BLaER1 treated with 17β-estradiol and CSF1 and Interleukin-3, amounts not matched to agents 10 nM and 100 nM (cell line): ENCODE measurements at regions not wholly inside any gene's neighbourhood (a gene's known extent, or its start where the extent isn't known, plus 50 kb on each side); places are given as distances from the start of the nearest gene placed in this dataset.

Source experiments
- H3K27ac ChIP-seq, 11 experiments: shearing (Covaris generic); formaldehyde crosslinking; 2 replicates each; pipeline ENCODE4 v1.8.1; 2022
- H3K27me3 ChIP-seq, 11 experiments: shearing (Covaris generic); formaldehyde crosslinking; 2 replicates each; pipeline ENCODE4 v1.8.1; 2022
- H3K36me3 ChIP-seq, 11 experiments: shearing (Covaris generic); formaldehyde crosslinking; 2 replicates each; pipeline ENCODE4 v1.8.1; 2022
- H3K4me1 ChIP-seq, 10 experiments: shearing (Covaris generic); formaldehyde crosslinking; 2 replicates each; pipeline ENCODE4 v1.8.1; 2022
- H3K4me2 ChIP-seq, 11 experiments: shearing (Covaris generic); formaldehyde crosslinking; 2 replicates each; pipeline ENCODE4 v1.8.1; 2022
- H3K4me3 ChIP-seq, 10 experiments: shearing (Covaris generic); formaldehyde crosslinking; 2 replicates each; pipeline ENCODE4 v1.8.1; 2022
- H3K9ac ChIP-seq, 11 experiments: shearing (Covaris generic); formaldehyde crosslinking; 2 replicates each; pipeline ENCODE4 v1.8.1; 2022
- H3K9me3 ChIP-seq, 11 experiments: shearing (Covaris generic); formaldehyde crosslinking; replicated peaks in 1 of 11; 2 replicates each; pipeline ENCODE4 v1.8.1; 2022
- H4K20me1 ChIP-seq, 11 experiments: shearing (Covaris generic); formaldehyde crosslinking; 2 replicates each; pipeline ENCODE4 v1.8.1; 2022
- Cebpa-rat ChIP-seq, 11 experiments: shearing (Covaris generic); IDR thresholded peaks; 2 replicates each; pipeline ENCODE4 v1.8.1; 2022

- Histone ChIP-seq H3K4me3 (peak overlapping the region in 3 of 10 experiments; percentile 5 to 12 (median 10); a peak in 4 of 20 replicates), H3K4me2 (peak overlapping the region; percentile 59 to 85 (median 68))
- no peak; a peak in 1 of 22 replicates for TF ChIP-seq Cebpa-rat (IDR thresholded peaks at IDR 0.05)
Measured at GRCh38 chr10:29849126-29849833, 210.1 kb downstream of the JCAD start.

GRCh38 chr10:29846881-29847280, 212.1 kb upstream of the SVIL start:
- Histone ChIP-seq H3K9ac (no peak overlapping the region), H3K9me3 (peaks cover 13 to 26% (median 19%) of the 10 kb centered on the region in 11 experiments; a peak in 21 of 22 replicates), H3K4me1 (peaks cover 16 to 31% (median 25%) of the 10 kb centered on the region in 10 experiments), H3K27me3 (no peaks in the 10 kb centered on the region), H3K27ac (no peak overlapping the region), H3K36me3 (no peaks in the 10 kb centered on the region), H3K4me3 (no peak overlapping the region), H4K20me1 (no peaks in the 10 kb centered on the region), H3K4me2 (no peak overlapping the region)
- no peak for TF ChIP-seq Cebpa-rat (IDR thresholded peaks at IDR 0.05)

More at GRCh38 chr10:29849126-29849833, 210.1 kb downstream of the JCAD start:
- no peaks in the 10 kb centered on the region for H3K27me3 ChIP-seq
- H3K4me1 ChIP-seq: peaks cover 14 to 23% (median 18%) of the 10 kb centered on the region in 10 experiments
- H3K36me3 ChIP-seq: no peaks in the 10 kb centered on the region
- H3K9ac ChIP-seq: peak overlapping the region in 4 of 11 experiments; percentile 3 to 35 (median 18); a peak in 7 of 22 replicates
- peak overlapping the region in 9 of 11 experiments; percentile 9 to 73 (median 53); a peak in 14 of 22 replicates for H3K27ac ChIP-seq
- peaks cover 13 to 26% (median 16%) of the 10 kb centered on the region in 11 experiments; a peak in 21 of 22 replicates for H3K9me3 ChIP-seq
- H4K20me1 ChIP-seq: no peaks in the 10 kb centered on the region

GRCh38 chr10:29845166-29845565, 210.4 kb upstream of the SVIL start:
- H3K27me3 ChIP-seq: no peaks in the 10 kb centered on the region
- H3K36me3 ChIP-seq: no peaks in the 10 kb centered on the region
- peaks cover 0 to 26% (median 10%) of the 10 kb centered on the region in 11 experiments; a peak in 18 of 22 replicates for H3K9me3 ChIP-seq
- TF ChIP-seq Cebpa-rat (IDR thresholded peaks at IDR 0.05): no peak
- H3K4me1 ChIP-seq: peaks cover 14 to 26% (median 21%) of the 10 kb centered on the region in 10 experiments
- H3K4me2 ChIP-seq: no peak overlapping the region
- no peaks in the 10 kb centered on the region for H4K20me1 ChIP-seq
- no peak overlapping the region for H3K27ac ChIP-seq
- no peak overlapping the region for H3K4me3 ChIP-seq
- no peak overlapping the region for H3K9ac ChIP-seq

- Histone ChIP-seq H3K36me3 (no peaks in the 10 kb centered on the region), H3K27me3 (no peaks in the 10 kb centered on the region), H3K4me2 (no peak overlapping the region), H3K9ac (no peak overlapping the region), H4K20me1 (no peaks in the 10 kb centered on the region), H3K9me3 (peaks cover 0 to 26% (median 9%) of the 10 kb centered on the region in 11 experiments; a peak in 15 of 22 replicates), H3K4me3 (no peak overlapping the region), H3K4me1 (peaks cover 0 to 14% (median 9%) of the 10 kb centered on the region in 10 experiments; a peak in 13 of 20 replicates), H3K27ac (no peak overlapping the region)
- TF ChIP-seq Cebpa-rat (IDR thresholded peaks at IDR 0.05): no peak
Measured at GRCh38 chr10:29843143-29843542, 208.4 kb upstream of the SVIL start.

GRCh38 chr10:29841724-29842649, 207.2 kb upstream of the SVIL start:
- no peak for TF ChIP-seq Cebpa-rat (IDR thresholded peaks at IDR 0.05)
- Histone ChIP-seq H3K27ac (no peak overlapping the region), H3K4me2 (peak overlapping the region in 8 of 11 experiments; percentile 18 to 40 (median 34); a peak in 10 of 22 replicates), H3K4me3 (no peak overlapping the region), H3K4me1 (peaks cover 0 to 14% (median 9%) of the 10 kb centered on the region in 10 experiments; a peak in 13 of 20 replicates), H3K9me3 (peaks cover 0 to 33% (median 14%) of the 10 kb centered on the region in 11 experiments; a peak in 15 of 22 replicates), H3K27me3 (no peaks in the 10 kb centered on the region), H3K36me3 (no peaks in the 10 kb centered on the region), H3K9ac (no peak overlapping the region), H4K20me1 (no peaks in the 10 kb centered on the region)

- Histone ChIP-seq H3K27ac (no peak overlapping the region), H3K27me3 (no peaks in the 10 kb centered on the region), H4K20me1 (no peaks in the 10 kb centered on the region), H3K4me2 (no peak overlapping the region), H3K4me1 (peaks cover 0 to 14% (median 9%) of the 10 kb centered on the region in 10 experiments; a peak in 13 of 20 replicates), H3K9ac (no peak overlapping the region), H3K9me3 (peaks cover 0 to 34% (median 14%) of the 10 kb centered on the region in 11 experiments; a peak in 15 of 22 replicates), H3K4me3 (no peak overlapping the region), H3K36me3 (no peaks in the 10 kb centered on the region)
- no peak for TF ChIP-seq Cebpa-rat (IDR thresholded peaks at IDR 0.05)
Measured at GRCh38 chr10:29840516-29841276, 205.9 kb upstream of the SVIL start.

- peaks cover 0 to 14% (median 9%) of the 10 kb centered on the region in 10 experiments; a peak in 13 of 20 replicates for H3K4me1 ChIP-seq
- no peak overlapping the region for H3K4me3 ChIP-seq
- H3K9ac ChIP-seq: no peak overlapping the region
- H3K27ac ChIP-seq: no peak overlapping the region
- H3K27me3 ChIP-seq: no peaks in the 10 kb centered on the region
- no peaks in the 10 kb centered on the region for H3K36me3 ChIP-seq
- H3K9me3 ChIP-seq: peaks cover 0 to 26% (median 8%) of the 10 kb centered on the region in 11 experiments; a peak in 15 of 22 replicates
- no peaks in the 10 kb centered on the region for H4K20me1 ChIP-seq
- TF ChIP-seq Cebpa-rat (IDR thresholded peaks at IDR 0.05): no peak
- no peak overlapping the region for H3K4me2 ChIP-seq
Measured at GRCh38 chr10:29839826-29840515, 205.2 kb upstream of the SVIL start.

GRCh38 chr10:29838539-29838938, 203.8 kb upstream of the SVIL start:
- Histone ChIP-seq H3K4me1 (peaks cover 0 to 14% (median 9%) of the 10 kb centered on the region in 10 experiments; a peak in 13 of 20 replicates), H3K27ac (no peak overlapping the region), H3K27me3 (no peaks in the 10 kb centered on the region), H3K9ac (no peak overlapping the region), H4K20me1 (no peaks in the 10 kb centered on the region), H3K9me3 (peaks cover 0 to 12% (median 0%) of the 10 kb centered on the region in 11 experiments; a peak in 1 of 22 replicates), H3K36me3 (no peaks in the 10 kb centered on the region), H3K4me2 (no peak overlapping the region), H3K4me3 (no peak overlapping the region)
- no peak for TF ChIP-seq Cebpa-rat (IDR thresholded peaks at IDR 0.05)
